ENCODE measurements at regions not wholly inside any gene's neighbourhood (a gene's known extent, or its start where the extent isn't known, plus 50 kb on each side); places are given as distances from the start of the nearest gene placed in this dataset.

DNA sequence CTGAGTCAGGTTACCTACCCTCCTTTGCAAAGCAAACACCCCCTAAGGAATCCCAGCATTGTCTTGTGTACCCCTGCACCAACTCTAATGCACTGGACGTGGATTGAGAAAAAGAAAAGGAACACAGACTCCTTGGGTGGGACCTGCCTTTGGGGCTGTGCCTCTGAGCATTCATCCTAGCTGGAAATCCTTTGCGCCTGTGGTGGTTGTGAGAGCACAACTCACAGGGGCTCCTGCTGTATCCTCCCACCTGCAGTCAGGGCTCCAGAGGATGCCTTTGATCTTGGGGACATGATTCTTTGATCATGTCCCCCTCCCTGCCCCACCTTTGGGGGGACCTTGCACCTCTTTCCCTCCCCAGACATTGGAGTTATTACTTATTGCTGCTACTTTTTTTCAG is 338.5 kb downstream of the GADD45G start:
- no peaks in the 10 kb centered on the region for H3K9me3 ChIP-seq (ENCODE audit: severe bottlenecking)
- H3K27ac ChIP-seq (ENCODE audit: poor library complexity, severe bottlenecking) = no peak overlapping the region
- no peaks in the 10 kb centered on the region for H3K36me3 ChIP-seq (ENCODE audit: low read depth)
- H3K27me3 ChIP-seq (ENCODE audit: insufficient read depth, poor library complexity, severe bottlenecking) = peaks cover 20% of the 10 kb centered on the region
- TF ChIP-seq, protein P1, sequence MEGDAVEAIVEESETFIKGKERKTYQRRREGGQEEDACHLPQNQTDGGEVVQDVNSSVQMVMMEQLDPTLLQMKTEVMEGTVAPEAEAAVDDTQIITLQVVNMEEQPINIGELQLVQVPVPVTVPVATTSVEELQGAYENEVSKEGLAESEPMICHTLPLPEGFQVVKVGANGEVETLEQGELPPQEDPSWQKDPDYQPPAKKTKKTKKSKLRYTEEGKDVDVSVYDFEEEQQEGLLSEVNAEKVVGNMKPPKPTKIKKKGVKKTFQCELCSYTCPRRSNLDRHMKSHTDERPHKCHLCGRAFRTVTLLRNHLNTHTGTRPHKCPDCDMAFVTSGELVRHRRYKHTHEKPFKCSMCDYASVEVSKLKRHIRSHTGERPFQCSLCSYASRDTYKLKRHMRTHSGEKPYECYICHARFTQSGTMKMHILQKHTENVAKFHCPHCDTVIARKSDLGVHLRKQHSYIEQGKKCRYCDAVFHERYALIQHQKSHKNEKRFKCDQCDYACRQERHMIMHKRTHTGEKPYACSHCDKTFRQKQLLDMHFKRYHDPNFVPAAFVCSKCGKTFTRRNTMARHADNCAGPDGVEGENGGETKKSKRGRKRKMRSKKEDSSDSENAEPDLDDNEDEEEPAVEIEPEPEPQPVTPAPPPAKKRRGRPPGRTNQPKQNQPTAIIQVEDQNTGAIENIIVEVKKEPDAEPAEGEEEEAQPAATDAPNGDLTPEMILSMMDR (IDR thresholded peaks at IDR 0.05; ENCODE audit: poor library complexity, severe bottlenecking) = no peak
- DNase-seq (ENCODE audit: low spot score) = no peak
- H3K4me1 ChIP-seq (ENCODE audit: insufficient read depth, poor library complexity, severe bottlenecking) = no peaks in the 10 kb centered on the region
- no peak overlapping the region for H3K4me3 ChIP-seq (ENCODE audit: severe bottlenecking)
- no peak for ATAC-seq (ENCODE audit: low read depth)

DNA sequence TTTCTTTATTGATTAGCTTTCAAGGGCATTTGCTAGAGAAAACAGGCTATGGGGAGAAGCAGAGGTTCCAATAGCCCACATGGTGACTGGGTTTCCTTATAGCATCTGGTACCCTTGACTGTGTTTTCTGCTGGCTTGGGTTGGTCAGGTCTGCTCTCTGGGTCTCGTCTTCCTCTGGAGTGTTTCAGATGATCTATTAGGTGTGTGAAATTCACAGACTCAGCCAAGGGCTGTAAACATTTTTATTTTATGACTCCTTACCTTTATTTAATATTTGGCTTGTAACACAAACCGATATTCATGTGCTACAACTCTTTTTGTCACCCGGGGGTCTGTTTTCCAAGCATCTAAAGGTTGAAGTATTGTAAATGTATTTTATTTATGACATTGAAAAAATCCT is 338.9 kb downstream of the GADD45G start:
- Histone ChIP-seq H3K36me3 (ENCODE audit: low read depth) (no peaks in the 10 kb centered on the region), H3K9me3 (ENCODE audit: severe bottlenecking) (no peaks in the 10 kb centered on the region), H3K4me3 (ENCODE audit: severe bottlenecking) (no peak overlapping the region), H3K27me3 (ENCODE audit: insufficient read depth, poor library complexity, severe bottlenecking) (peaks cover 16% of the 10 kb centered on the region), H3K4me1 (ENCODE audit: insufficient read depth, poor library complexity, severe bottlenecking) (no peaks in the 10 kb centered on the region), H3K27ac (ENCODE audit: poor library complexity, severe bottlenecking) (no peak overlapping the region)
- DNase-seq (ENCODE audit: low spot score) = no peak
- TF ChIP-seq, protein P1 (IDR thresholded peaks at IDR 0.05; ENCODE audit: poor library complexity, severe bottlenecking) = no peak
- ATAC-seq (ENCODE audit: low read depth) = no peak

DNA sequence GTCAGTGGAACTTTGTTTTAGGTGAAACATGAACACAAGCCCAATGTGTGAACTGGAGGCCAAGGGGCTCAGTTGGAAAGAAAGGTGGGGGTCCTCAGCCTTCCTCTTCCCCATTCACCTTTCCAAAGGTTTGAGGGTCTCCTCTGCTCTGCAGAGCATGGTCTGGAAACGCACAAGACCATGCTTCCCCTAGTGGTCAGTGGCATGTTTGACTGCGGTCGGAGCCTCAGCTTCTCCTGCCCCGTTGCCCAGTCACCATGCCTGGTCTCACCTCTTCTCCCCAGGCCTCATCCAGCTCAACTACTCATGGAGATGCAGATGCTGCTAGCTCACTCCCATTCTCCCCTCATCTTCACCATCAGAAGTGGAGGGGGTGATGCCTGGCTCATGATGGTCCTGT is 340.3 kb downstream of the GADD45G start:
- H3K4me1 ChIP-seq (ENCODE audit: insufficient read depth, poor library complexity, severe bottlenecking) = no peaks in the 10 kb centered on the region
- TF ChIP-seq, protein P1 (IDR thresholded peaks at IDR 0.05; ENCODE audit: poor library complexity, severe bottlenecking) = no peak
- H3K9me3 ChIP-seq (ENCODE audit: severe bottlenecking) = no peaks in the 10 kb centered on the region
- no peak overlapping the region for H3K4me3 ChIP-seq (ENCODE audit: severe bottlenecking)
- ATAC-seq (ENCODE audit: low read depth) (no peak), DNase-seq (ENCODE audit: low spot score) (no peak)
- H3K36me3 ChIP-seq (ENCODE audit: low read depth) = no peaks in the 10 kb centered on the region
- H3K27ac ChIP-seq (ENCODE audit: poor library complexity, severe bottlenecking) = no peak overlapping the region
- peaks cover 6% of the 10 kb centered on the region for H3K27me3 ChIP-seq (ENCODE audit: insufficient read depth, poor library complexity, severe bottlenecking)

DNA sequence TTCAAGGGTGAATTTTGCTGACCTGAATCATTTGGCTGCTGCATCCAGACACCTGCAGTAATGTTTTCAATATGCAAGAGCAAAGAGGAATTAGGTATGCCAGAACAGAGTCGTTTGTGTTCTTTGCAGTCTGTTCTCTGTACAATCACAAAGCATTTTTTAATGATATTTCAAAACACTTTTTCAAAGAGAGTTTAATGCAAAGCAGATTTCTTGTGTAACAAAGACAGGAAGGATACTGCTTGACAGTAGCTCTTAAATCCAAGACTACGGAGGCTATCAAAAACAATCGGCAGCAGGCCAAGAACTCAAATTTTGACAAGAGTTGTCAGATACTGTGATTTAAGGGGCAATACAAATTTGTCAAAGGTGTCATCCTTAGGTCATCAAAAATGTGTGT is 341.9 kb downstream of the GADD45G start:
- H3K4me1 ChIP-seq (ENCODE audit: insufficient read depth, poor library complexity, severe bottlenecking) = no peaks in the 10 kb centered on the region
- no peak for ATAC-seq (ENCODE audit: low read depth)
- H3K4me3 ChIP-seq (ENCODE audit: severe bottlenecking) = no peak overlapping the region

DNA sequence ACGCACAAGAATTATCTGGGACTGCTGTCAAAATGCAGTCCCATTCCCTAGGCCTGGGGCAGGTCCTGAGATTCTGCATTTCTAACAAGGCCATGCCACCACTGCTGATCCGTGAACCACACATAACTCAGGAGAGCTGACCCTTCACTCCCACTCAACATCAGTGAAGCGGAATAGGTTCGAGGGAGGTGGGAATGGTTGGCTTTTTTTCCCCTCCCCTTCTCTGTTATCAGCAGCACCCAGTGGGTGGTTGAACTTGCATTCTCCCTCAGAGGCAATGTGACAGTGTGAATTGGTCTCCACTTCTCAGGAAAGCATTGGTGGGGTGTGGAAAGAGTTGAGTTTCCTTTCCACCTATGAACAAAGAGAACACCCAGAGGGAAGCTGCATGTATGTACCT is 344.3 kb downstream of the GADD45G start:
- Histone ChIP-seq H3K27me3 (ENCODE audit: insufficient read depth, poor library complexity, severe bottlenecking) (peaks cover 3% of the 10 kb centered on the region), H3K36me3 (ENCODE audit: low read depth) (no peaks in the 10 kb centered on the region), H3K4me3 (ENCODE audit: severe bottlenecking) (no peak overlapping the region), H3K4me1 (ENCODE audit: insufficient read depth, poor library complexity, severe bottlenecking) (no peaks in the 10 kb centered on the region), H3K27ac (ENCODE audit: poor library complexity, severe bottlenecking) (no peak overlapping the region), H3K9me3 (ENCODE audit: severe bottlenecking) (no peaks in the 10 kb centered on the region)
- DNase-seq (ENCODE audit: low spot score) (no peak), ATAC-seq (ENCODE audit: low read depth) (no peak)
- TF ChIP-seq, protein P1 (IDR thresholded peaks at IDR 0.05; ENCODE audit: poor library complexity, severe bottlenecking) = no peak

More for the DNA sequence above, 341.9 kb downstream of the GADD45G start:
- DNase-seq (ENCODE audit: low spot score) = no peak
- H3K36me3 ChIP-seq (ENCODE audit: low read depth) = no peaks in the 10 kb centered on the region
- peaks cover 6% of the 10 kb centered on the region for H3K27me3 ChIP-seq (ENCODE audit: insufficient read depth, poor library complexity, severe bottlenecking)
- H3K9me3 ChIP-seq (ENCODE audit: severe bottlenecking) = no peaks in the 10 kb centered on the region
- no peak overlapping the region for H3K27ac ChIP-seq (ENCODE audit: poor library complexity, severe bottlenecking)
- TF ChIP-seq, protein P1 (IDR thresholded peaks at IDR 0.05; ENCODE audit: poor library complexity, severe bottlenecking) = no peak
